ENCODE measurements at regions not wholly inside any gene's neighbourhood (a gene's known extent, or its start where the extent isn't known, plus 50 kb on each side); places are given as distances from the start of the nearest gene placed in this dataset.

DNA sequence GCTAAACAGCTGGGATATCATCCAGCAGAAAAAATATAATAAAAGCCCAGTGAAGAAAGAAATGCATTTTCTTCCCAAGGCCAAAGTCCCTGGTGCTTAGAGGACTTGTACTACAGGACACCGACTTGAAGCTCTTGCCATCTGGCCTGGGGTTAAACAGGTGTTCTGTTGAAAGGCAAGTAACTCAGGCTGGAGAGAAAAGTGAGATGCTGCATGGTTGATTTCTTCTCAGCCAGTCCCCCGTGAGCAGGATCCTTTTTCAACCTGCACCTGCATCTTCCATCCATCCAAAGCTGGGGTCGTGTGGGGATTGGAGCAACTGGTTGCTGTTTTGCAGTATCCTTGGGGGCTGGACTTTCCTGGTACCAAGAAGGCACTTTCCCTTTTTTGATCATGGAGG, 146.1 kb upstream of the RPS23 start:
- TF ChIP-seq, protein P1, sequence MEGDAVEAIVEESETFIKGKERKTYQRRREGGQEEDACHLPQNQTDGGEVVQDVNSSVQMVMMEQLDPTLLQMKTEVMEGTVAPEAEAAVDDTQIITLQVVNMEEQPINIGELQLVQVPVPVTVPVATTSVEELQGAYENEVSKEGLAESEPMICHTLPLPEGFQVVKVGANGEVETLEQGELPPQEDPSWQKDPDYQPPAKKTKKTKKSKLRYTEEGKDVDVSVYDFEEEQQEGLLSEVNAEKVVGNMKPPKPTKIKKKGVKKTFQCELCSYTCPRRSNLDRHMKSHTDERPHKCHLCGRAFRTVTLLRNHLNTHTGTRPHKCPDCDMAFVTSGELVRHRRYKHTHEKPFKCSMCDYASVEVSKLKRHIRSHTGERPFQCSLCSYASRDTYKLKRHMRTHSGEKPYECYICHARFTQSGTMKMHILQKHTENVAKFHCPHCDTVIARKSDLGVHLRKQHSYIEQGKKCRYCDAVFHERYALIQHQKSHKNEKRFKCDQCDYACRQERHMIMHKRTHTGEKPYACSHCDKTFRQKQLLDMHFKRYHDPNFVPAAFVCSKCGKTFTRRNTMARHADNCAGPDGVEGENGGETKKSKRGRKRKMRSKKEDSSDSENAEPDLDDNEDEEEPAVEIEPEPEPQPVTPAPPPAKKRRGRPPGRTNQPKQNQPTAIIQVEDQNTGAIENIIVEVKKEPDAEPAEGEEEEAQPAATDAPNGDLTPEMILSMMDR (IDR thresholded peaks at IDR 0.05), result no peak

DNA sequence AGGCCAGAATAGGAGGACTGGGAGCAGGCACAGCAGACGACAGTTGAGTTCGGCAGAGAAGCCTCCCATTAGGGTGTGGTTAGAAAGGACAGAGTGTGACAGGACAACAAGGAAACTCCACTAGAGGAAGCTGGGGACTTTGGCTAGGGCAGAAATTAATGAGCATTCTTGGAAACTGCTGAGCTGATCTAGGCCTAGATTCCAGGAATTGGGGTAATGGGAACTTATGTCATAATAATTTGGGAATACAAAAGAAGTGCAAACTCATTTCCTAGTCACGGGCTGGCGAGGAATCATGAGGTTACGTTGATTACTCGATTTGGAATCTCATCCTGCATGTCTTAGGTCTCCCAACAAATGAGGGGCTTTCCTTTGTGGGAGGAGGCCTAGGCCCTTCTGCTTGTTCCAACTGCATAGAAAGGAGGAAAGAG, 144.6 kb upstream of the RPS23 start:
- TF ChIP-seq, protein P1 (IDR thresholded peaks at IDR 0.05), result no peak

DNA sequence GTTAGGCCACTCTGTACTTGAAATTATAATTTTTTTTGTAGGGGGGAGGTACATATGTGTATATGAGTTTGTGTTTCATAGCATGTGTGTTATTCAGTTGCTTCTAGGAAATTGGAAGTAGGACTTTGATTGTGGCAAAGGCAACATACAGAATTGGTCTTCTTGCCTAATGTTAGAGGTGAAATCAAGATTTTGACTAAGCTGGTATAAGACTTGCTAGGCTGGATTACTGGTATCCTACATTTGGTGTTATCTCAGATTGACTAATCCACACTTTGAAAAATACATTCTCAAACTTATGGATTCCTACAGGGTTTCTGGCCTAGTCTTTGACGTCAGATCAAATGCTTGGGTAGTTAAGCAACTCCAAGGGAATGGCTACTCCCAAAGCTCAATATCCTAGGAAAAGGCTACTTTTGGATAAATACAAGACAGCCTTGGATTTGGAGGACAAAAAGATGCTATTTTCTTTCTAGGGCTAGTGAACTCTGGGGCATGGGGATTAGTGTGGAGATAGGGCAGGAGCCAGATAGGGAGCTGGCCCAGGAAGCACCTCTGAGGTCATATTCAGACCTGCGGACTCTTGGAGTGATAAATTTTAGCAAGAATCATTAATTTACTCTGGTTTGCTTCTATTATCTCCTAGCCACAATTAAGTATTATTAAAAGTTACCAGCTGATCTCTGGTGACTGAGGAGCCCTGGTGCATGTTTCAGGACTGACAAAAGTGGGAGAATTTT, 144.0 kb upstream of the RPS23 start:
- TF ChIP-seq, protein P1 (IDR thresholded peaks at IDR 0.05), result no peak

DNA sequence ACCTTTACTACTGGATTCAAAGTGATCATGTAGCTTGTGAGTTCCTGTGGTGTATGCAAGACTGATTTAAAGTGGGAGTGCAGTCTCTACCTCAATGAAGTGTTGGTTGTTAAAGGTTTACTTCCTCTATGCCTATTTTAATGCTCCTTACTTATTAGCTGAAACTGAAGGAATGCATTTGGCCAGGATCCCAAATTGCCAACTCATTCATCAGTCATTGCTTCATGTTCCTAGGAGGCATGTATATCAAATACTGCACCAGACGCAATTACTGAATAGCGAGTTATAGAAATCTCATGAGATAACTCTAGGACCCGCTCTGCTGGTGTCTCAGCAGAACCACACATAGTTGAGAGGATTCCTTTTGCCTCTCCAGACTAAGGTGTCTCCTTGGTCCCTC, 143.0 kb upstream of the RPS23 start:
- TF ChIP-seq, protein P1 (IDR thresholded peaks at IDR 0.05), result no peak

DNA sequence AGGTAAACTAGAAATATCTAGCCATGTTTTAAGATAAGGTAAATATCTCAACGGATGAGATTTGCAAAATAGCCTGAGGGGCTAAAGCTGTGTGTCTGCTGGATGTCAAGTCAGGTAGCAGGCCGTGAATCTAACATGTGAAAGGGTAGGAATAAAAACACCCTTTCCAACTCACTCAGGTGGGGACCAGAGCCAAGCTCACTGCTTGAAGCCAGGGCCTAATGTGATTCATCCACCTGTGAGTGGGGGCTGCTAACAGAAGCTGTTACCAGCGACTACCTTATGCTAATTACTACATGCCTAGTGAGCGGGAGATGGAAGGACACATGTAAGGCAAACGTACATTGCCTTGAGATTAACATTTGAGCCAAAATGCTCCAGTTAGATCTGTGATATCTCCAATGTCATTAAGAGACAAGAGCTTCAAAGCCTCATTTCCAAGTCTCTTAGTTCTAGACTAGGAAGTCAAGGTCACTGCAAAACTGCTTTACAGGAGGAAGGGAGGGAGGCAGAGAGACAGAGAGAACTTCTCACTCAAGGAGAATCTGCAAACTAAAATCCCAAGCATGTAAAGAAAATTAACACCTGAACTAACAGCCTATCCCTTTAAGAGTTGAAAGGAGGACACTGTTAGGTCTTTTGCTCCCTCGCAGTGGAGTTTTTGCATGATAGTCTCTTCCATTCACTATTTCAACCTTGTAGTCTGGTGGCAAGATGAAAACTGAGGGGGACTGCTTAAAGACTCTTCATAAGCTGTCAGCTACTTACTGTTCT, 141.6 kb upstream of the RPS23 start:
- TF ChIP-seq, protein P1 (IDR thresholded peaks at IDR 0.05), result no peak

DNA sequence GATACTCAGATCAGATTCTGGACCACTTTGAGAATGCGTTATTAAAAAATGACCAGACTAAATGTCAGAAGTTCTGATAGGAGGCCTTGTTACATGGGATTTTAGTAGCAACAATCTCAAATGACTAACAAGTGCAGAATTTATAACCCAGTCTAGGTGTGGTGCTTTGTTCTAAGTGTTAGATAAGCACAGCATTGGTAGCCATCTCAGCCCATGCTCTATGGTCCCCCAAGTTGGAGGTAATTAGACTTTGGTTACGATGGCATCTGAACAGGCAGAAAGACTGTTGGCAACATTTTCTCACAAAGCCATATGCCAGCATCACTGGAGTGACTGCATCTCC, 140.4 kb upstream of the RPS23 start:
- TF ChIP-seq, protein P1 (IDR thresholded peaks at IDR 0.05), result no peak

DNA sequence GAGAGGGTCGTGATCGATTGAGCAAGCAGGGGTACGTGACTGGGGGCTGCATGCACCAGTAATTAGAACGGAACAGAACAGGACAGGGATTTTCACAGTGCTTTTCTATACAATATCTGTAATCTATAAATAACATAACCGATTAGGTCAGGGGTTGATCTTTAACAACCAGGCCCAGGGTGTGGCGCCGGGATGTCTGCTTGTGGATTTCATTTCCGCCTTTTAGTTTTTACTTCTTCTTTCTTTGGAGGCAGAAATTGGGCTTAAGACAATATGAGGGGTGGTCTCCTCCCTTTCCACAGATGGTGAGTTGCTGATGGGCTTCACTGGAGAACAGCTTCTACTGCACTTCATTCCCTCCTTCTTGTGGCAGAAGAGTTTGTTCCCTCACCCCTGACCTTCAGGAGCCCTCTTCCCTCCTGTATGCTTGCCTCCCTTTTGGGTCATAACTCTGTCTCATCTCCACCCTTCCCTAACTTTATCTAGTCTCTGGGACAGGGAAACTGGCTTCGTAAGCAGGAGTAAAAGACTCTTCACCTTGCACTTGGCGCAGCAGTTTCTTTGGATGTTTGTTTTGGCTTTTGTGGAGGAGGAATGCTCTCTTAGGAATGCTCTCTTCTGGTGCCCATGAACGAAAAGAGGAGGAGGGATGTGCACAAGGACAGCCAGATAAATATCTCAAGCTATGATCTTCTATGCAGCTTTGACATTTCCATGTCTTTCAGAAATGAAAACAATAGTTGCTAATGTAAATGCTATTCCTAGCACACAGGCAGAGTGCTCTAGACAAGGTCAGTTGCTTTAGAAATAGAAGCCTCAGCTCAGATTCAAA, 139.8 kb upstream of the RPS23 start:
- TF ChIP-seq, protein P1 (IDR thresholded peaks at IDR 0.05), result no peak
